Endothelial cell of umbilical vein (primary cell): ENCODE measurements at regions not wholly inside any gene's neighbourhood (a gene's known extent, or its start where the extent isn't known, plus 50 kb on each side); places are given as distances from the start of the nearest gene placed in this dataset.
"Not testable (repeated sequence)": the region's sequence is repeated elsewhere in the genome, so short reads cannot be mapped to it uniquely, and the experiment has no call there.

Experiments
- BruUV-seq: library from RNA; stranded (reverse); fragments of 400-500 nt; replicated peaks from 2 replicates; lab custom pipeline; 2021; lab: Mats Ljungman, UMichigan
- CTCF ChIA-PET: fragments of 300-600, 350-600 bp; sonication (Branson Sonifier 250); formaldehyde crosslinking; loops from one replicate; lab custom pipeline; 2021; ENCODE audit warnings: antibody characterized with exemption, inconsistent platforms; lab: Charles Lee
- POLR2A ChIA-PET: fragments of 300-600, 350-600 bp; sonication (Branson Sonifier 250); formaldehyde crosslinking; loops from one replicate; lab custom pipeline; 2021; ENCODE audit warnings: antibody characterized with exemption, inconsistent platforms; lab: Charles Lee
- DNase-seq: peaks from one replicate; pipeline ENCODE4 v3.0.0-alpha.2; 2011; ENCODE audit warnings: low read depth, low spot score
- FAIRE-seq: peaks from 2 replicates; lab custom pipeline; 2011; peaks lifted over from hg19 to GRCh38; lab: Jason Lieb, UNC
- H2AFZ ChIP-seq: 2 replicates; pipeline ENCODE4 v1.6.0; 2012; ENCODE audit warnings: low read depth, low read length, control low read depth, inconsistent platforms
- H3K27ac ChIP-seq: 2 replicates; pipeline ENCODE4 v1.5.1; 2011; ENCODE audit warnings: low read depth, mild to moderate bottlenecking, control low read depth, low read length, moderate library complexity; ENCODE audit not compliant: insufficient read depth
- H3K27me3 ChIP-seq, 2 experiments: 2 replicates each; pipeline versions ENCODE4 v1.6.0 to v1.6.1; 2011; ENCODE audit warnings: low read length in 2 of 2, mixed read lengths in 1 of 2; ENCODE audit not compliant: control insufficient read depth in 2 of 2, insufficient read depth in 2 of 2
- H3K36me3 ChIP-seq, 2 experiments: 2 replicates in 1 of 2; 3 replicates in 1 of 2; pipeline ENCODE4 v1.5.1; 2011; ENCODE audit warnings: low read length in 2 of 2, mild to moderate bottlenecking in 1 of 2, moderate library complexity in 1 of 2; ENCODE audit not compliant: control insufficient read depth in 2 of 2, insufficient read depth in 2 of 2; ENCODE audit errors: extremely low read depth in 1 of 2
- H3K4me1 ChIP-seq: 3 replicates; pipeline ENCODE4 v1.5.1; 2011; ENCODE audit warnings: mild to moderate bottlenecking, low read length; ENCODE audit not compliant: control insufficient read depth, insufficient read depth; ENCODE audit errors: extremely low read depth
- H3K4me2 ChIP-seq: 2 replicates; pipeline ENCODE4 v1.6.1; 2011; ENCODE audit warnings: low read length, control low read depth, mixed read lengths; ENCODE audit not compliant: insufficient read depth
- H3K4me3 ChIP-seq, 3 experiments: fragments of 200-600 bp in 1 of 3; sonication (generic), shearing (Covaris generic) in 1 of 3; replicated peaks in 1 of 3; 2 replicates each; pipeline ENCODE4 v1.5.1; 2011 to 2016; ENCODE audit warnings: control low read depth in 3 of 3, low read length in 3 of 3, mild to moderate bottlenecking in 2 of 3, inconsistent platforms in 1 of 3, low read depth in 1 of 3, moderate library complexity in 1 of 3; ENCODE audit not compliant: insufficient read depth in 1 of 3
- H3K79me2 ChIP-seq: 2 replicates; pipeline ENCODE4 v1.6.0; 2012; ENCODE audit warnings: low read length, inconsistent platforms; ENCODE audit not compliant: control insufficient read depth, insufficient read depth
- H3K9ac ChIP-seq: replicated peaks from 2 replicates; pipeline ENCODE3; 2011; ENCODE audit warnings: low read length, control low read depth; ENCODE audit not compliant: insufficient read depth; ENCODE audit errors: extremely low read depth
- H3K9me1 ChIP-seq: replicated peaks from 3 replicates; pipeline ENCODE4 v1.6.0; 2011; ENCODE audit warnings: mild to moderate bottlenecking, low read length; ENCODE audit not compliant: control insufficient read depth, insufficient read depth; ENCODE audit errors: extremely low read depth
- H3K9me3 ChIP-seq: replicated peaks from 2 replicates; pipeline ENCODE4 v1.5.1; 2012; ENCODE audit warnings: low read length, inconsistent platforms; ENCODE audit not compliant: control insufficient read depth, insufficient read depth
- H4K20me1 ChIP-seq: replicated peaks from 2 replicates; pipeline ENCODE3; 2011; ENCODE audit warnings: mild to moderate bottlenecking, low read length; ENCODE audit not compliant: control insufficient read depth, insufficient read depth; ENCODE audit errors: extremely low read depth
- CTCF ChIP-seq, 2 donors: IDR thresholded peaks; 1 replicate in 1 of 2; 2 replicates in 1 of 2; pipeline ENCODE4 v1.5.1; 2011; ENCODE audit warnings: low read length in 2 of 2, mild to moderate bottlenecking in 2 of 2, moderate library complexity in 2 of 2, control low read depth in 1 of 2, inconsistent platforms in 1 of 2, low read depth in 1 of 2; ENCODE audit not compliant: insufficient read depth in 1 of 2; ENCODE audit errors: extremely low read depth in 1 of 2
- dilution Hi-C: fragments of 300-500 bp; cut with MboI; formaldehyde crosslinking; loops from one replicate; pipeline ENCODE4 v1.15.0; 2019; ENCODE audit warnings: low sequenced_read_pairs; ENCODE audit not compliant: extremely low pct_ligation_motif_present
- intact Hi-C: fragments of 100-400 bp; cut with micrococcal nuclease; formaldehyde crosslinking; loops from one replicate; pipeline ENCODE4 v1.10.0; 2022

GRCh38 chr1:187605736-187606135 lies 777.0 kb downstream of the PLA2G4A start:
- Histone ChIP-seq H3K36me3 (no peaks in the 10 kb centered on the region), H3K9me1 (no peaks in the 10 kb centered on the region), H3K27ac (no peak overlapping the region), H3K79me2 (no peaks in the 10 kb centered on the region), H3K4me1 (no peaks in the 10 kb centered on the region), H2AFZ (no peak overlapping the region), H3K4me2 (no peak overlapping the region), H3K9ac (no peak overlapping the region), H4K20me1 (no peaks in the 10 kb centered on the region), H3K27me3 (no peaks in the 10 kb centered on the region), H3K4me3 (no peak overlapping the region), H3K9me3 (no peaks in the 10 kb centered on the region)
- TF ChIP-seq CTCF (IDR thresholded peaks at IDR 0.05; ENCODE audit: extremely low read depth in 1 of 2, insufficient read depth in 1 of 2, low read depth in 1 of 2, low read length in 2 of 2) = no peak
- BruUV-seq = no TSS peak
- ChIA-PET POLR2A (no interaction called here), CTCF (interaction anchor here (1.3 to 1.8 kb wide), 2 partner anchors 12 to 16 kb away, joined by 3 read pairs; no protein-coding TSS in a partner anchor)
- dilution Hi-C loops (no loop called here), intact Hi-C loops (no loop called here)
- DNase-seq = no peak
- no peak for FAIRE-seq

- DNase-seq, H3K9ac ChIP-seq, H3K27me3 ChIP-seq, CTCF ChIA-PET, BruUV-seq, H3K36me3 ChIP-seq, H3K9me1 ChIP-seq, intact Hi-C loops, dilution Hi-C loops, H3K4me1 ChIP-seq, H3K79me2 ChIP-seq, H3K9me3 ChIP-seq, FAIRE-seq, POLR2A ChIA-PET, H3K27ac ChIP-seq, H2AFZ ChIP-seq, H4K20me1 ChIP-seq, H3K4me3 ChIP-seq, H3K4me2 ChIP-seq: not testable (repeated sequence)
Observed at GRCh38 chr1:187615853-187616735, 787.3 kb downstream of the PLA2G4A start.

GRCh38 chr1:187616830-187617229 lies 788.1 kb downstream of the PLA2G4A start:
- intact Hi-C loops, H3K9me3 ChIP-seq, FAIRE-seq, H3K27me3 ChIP-seq, H3K79me2 ChIP-seq, H4K20me1 ChIP-seq, H3K9me1 ChIP-seq, dilution Hi-C loops, H2AFZ ChIP-seq, H3K27ac ChIP-seq, POLR2A ChIA-PET, CTCF ChIA-PET, DNase-seq, H3K4me3 ChIP-seq, BruUV-seq, H3K4me2 ChIP-seq, H3K4me1 ChIP-seq, H3K9ac ChIP-seq, H3K36me3 ChIP-seq: not testable (repeated sequence)
